ENCODE measurements at regions not wholly inside any gene's neighbourhood (a gene's known extent, or its start where the extent isn't known, plus 50 kb on each side); places are given as distances from the start of the nearest gene placed in this dataset.

GRCh38 chr4:35789899-35790574, 454.3 kb downstream of the ARAP2 start:
- DNase-seq, result no peak

GRCh38 chr4:35793045-35793722, 451.1 kb downstream of the ARAP2 start:
- no peak for DNase-seq

GRCh38 chr4:35793766-35794165, 450.5 kb downstream of the ARAP2 start:
- no peak for DNase-seq

- no peak for DNase-seq
Observed at GRCh38 chr4:35800669-35801068, 443.6 kb downstream of the ARAP2 start.

GRCh38 chr4:35802644-35803043, 441.7 kb downstream of the ARAP2 start:
- DNase-seq, result no peak

- no peak for DNase-seq
Observed at GRCh38 chr4:35818520-35818919, 425.8 kb downstream of the ARAP2 start.

GRCh38 chr4:35820003-35820402, 424.3 kb downstream of the ARAP2 start:
- no peak for DNase-seq

- DNase-seq, result no peak
Observed at GRCh38 chr4:35824231-35824630, 420.1 kb downstream of the ARAP2 start.

GRCh38 chr4:35835893-35836292, 408.4 kb downstream of the ARAP2 start:
- DNase-seq, result no peak

- DNase-seq, result no peak
Observed at GRCh38 chr4:35836596-35836995, 407.7 kb downstream of the ARAP2 start.

- DNase-seq, result no peak
Observed at GRCh38 chr4:35867057-35867456, 377.3 kb downstream of the ARAP2 start.

- DNase-seq, result no peak
Observed at GRCh38 chr4:35872273-35872672, 372.0 kb downstream of the ARAP2 start.

- no peak for DNase-seq
Observed at GRCh38 chr4:35879479-35879878, 364.8 kb downstream of the ARAP2 start.

GRCh38 chr4:35883108-35883507, 361.2 kb downstream of the ARAP2 start:
- DNase-seq, result no peak

GRCh38 chr4:35884714-35885480, 359.4 kb downstream of the ARAP2 start:
- no peak for DNase-seq

- DNase-seq, result no peak
Observed at GRCh38 chr4:35897808-35898207, 346.5 kb downstream of the ARAP2 start.

GRCh38 chr4:35900286-35901243, 343.7 kb downstream of the ARAP2 start:
- no peak for DNase-seq

- DNase-seq, result no peak
Observed at GRCh38 chr4:35912174-35912573, 332.1 kb downstream of the ARAP2 start.

- DNase-seq, result no peak
Observed at GRCh38 chr4:35918491-35918977, 325.8 kb downstream of the ARAP2 start.

- no peak for DNase-seq
Observed at GRCh38 chr4:35925806-35926205, 318.5 kb downstream of the ARAP2 start.

- DNase-seq, result no peak
Observed at GRCh38 chr4:35926788-35927187, 317.5 kb downstream of the ARAP2 start.

GRCh38 chr4:35933901-35934300, 310.4 kb downstream of the ARAP2 start:
- DNase-seq, result no peak

All from NCI-H1048 (cell line).